ENCODE measurements at regions not wholly inside any gene's neighbourhood (a gene's known extent, or its start where the extent isn't known, plus 50 kb on each side); places are given as distances from the start of the nearest gene placed in this dataset.

DNA sequence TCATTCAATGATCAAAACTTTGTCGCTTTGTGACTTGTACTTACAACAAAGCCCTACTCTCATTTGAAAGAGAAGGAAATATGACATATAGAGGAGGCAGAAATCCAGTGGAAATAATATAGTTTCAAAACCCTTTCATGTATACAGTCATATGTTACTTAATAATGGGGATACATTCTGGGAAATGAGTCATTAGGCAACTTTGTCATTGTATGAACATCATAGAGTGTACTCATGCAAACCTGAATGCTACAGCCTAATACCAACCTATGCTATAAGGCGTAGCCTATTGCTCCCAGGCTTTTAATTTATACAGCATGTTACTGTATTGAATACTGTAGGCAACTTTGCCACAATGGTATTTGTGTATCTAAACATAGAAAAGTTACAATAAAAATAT, 69.0 kb upstream of the SMC2 start:
- Histone ChIP-seq H3K36me3 (ENCODE audit: control insufficient read depth, insufficient read depth, low read length) (no peaks in the 10 kb centered on the region), H3K9me3 (no peaks in the 10 kb centered on the region), H3K4me1 (no peaks in the 10 kb centered on the region), H3K4me3 (ENCODE audit: low read depth, low read length) (no peak overlapping the region), H3K27me3 (replicated peaks; ENCODE audit: control insufficient read depth, insufficient read depth, low read length) (no peaks in the 10 kb centered on the region)
- Mint-ChIP-seq H3K27me3 (ENCODE audit: insufficient read depth, unreplicated experiment) (peaks cover 11% of the 10 kb centered on the region), H3K27ac (ENCODE audit: unreplicated experiment) (no peak overlapping the region), H3K4me1 (ENCODE audit: low read depth, unreplicated experiment) (no peaks in the 10 kb centered on the region), H3K9me3 (ENCODE audit: unreplicated experiment) (no peaks in the 10 kb centered on the region), H3K36me3 (ENCODE audit: insufficient read depth, unreplicated experiment) (no peaks in the 10 kb centered on the region), H3K4me3 (ENCODE audit: unreplicated experiment) (no peak overlapping the region)
- intact Hi-C loops (cut with micrococcal nuclease; ENCODE audit: unreplicated experiment) = no loop called here
- POLR2A ChIA-PET = no interaction called here
- TF ChIP-seq, protein P1, sequence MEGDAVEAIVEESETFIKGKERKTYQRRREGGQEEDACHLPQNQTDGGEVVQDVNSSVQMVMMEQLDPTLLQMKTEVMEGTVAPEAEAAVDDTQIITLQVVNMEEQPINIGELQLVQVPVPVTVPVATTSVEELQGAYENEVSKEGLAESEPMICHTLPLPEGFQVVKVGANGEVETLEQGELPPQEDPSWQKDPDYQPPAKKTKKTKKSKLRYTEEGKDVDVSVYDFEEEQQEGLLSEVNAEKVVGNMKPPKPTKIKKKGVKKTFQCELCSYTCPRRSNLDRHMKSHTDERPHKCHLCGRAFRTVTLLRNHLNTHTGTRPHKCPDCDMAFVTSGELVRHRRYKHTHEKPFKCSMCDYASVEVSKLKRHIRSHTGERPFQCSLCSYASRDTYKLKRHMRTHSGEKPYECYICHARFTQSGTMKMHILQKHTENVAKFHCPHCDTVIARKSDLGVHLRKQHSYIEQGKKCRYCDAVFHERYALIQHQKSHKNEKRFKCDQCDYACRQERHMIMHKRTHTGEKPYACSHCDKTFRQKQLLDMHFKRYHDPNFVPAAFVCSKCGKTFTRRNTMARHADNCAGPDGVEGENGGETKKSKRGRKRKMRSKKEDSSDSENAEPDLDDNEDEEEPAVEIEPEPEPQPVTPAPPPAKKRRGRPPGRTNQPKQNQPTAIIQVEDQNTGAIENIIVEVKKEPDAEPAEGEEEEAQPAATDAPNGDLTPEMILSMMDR (IDR thresholded peaks at IDR 0.05; ENCODE audit: insufficient read depth in 1 of 2, low read depth in 1 of 2, low read length in 1 of 2, severe bottlenecking in 1 of 2, unreplicated experiment in 1 of 2) = no peak
- CTCF ChIA-PET = no interaction called here
- BruUV-seq (replicated peaks) = no TSS peak
- no peak for DNase-seq

DNA sequence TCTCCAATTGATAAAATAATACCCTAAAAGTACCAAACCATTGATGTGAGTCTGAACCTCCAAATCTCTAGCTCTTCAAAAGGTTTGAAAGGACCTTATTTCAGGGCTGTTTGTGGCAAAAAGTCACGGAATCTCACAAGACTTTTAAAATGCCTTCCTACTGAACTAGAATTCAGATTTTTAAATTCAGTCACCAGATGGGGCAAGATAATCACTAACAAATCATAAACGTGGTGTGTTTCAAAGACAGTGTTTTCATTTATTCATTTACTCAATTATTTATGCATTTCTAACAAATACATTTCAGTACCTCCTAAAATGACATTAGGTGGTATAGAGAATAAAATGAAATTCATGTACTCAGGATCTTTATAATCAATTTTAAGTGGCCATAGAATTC, 68.2 kb upstream of the SMC2 start:
- Histone ChIP-seq H3K9me3 (no peaks in the 10 kb centered on the region), H3K4me3 (ENCODE audit: low read depth, low read length) (no peak overlapping the region), H3K4me1 (no peaks in the 10 kb centered on the region), H3K36me3 (ENCODE audit: control insufficient read depth, insufficient read depth, low read length) (no peaks in the 10 kb centered on the region), H3K27me3 (replicated peaks; ENCODE audit: control insufficient read depth, insufficient read depth, low read length) (no peaks in the 10 kb centered on the region)
- Mint-ChIP-seq H3K36me3 (ENCODE audit: insufficient read depth, unreplicated experiment) (no peaks in the 10 kb centered on the region), H3K9me3 (ENCODE audit: unreplicated experiment) (no peaks in the 10 kb centered on the region), H3K4me3 (ENCODE audit: unreplicated experiment) (no peak overlapping the region), H3K4me1 (ENCODE audit: low read depth, unreplicated experiment) (no peaks in the 10 kb centered on the region), H3K27me3 (ENCODE audit: insufficient read depth, unreplicated experiment) (peaks cover 11% of the 10 kb centered on the region), H3K27ac (ENCODE audit: unreplicated experiment) (no peak overlapping the region)
- TF ChIP-seq, protein P1 (IDR thresholded peaks at IDR 0.05; ENCODE audit: insufficient read depth in 1 of 2, low read depth in 1 of 2, low read length in 1 of 2, severe bottlenecking in 1 of 2, unreplicated experiment in 1 of 2) = no peak
- ChIA-PET CTCF (no interaction called here), POLR2A (no interaction called here)
- DNase-seq = no peak
- intact Hi-C loops (cut with micrococcal nuclease; ENCODE audit: unreplicated experiment) = loop anchor here (1.0 kb wide), 1 partner anchor 360 kb away; no protein-coding TSS in a partner anchor
- BruUV-seq (replicated peaks) = no TSS peak

DNA sequence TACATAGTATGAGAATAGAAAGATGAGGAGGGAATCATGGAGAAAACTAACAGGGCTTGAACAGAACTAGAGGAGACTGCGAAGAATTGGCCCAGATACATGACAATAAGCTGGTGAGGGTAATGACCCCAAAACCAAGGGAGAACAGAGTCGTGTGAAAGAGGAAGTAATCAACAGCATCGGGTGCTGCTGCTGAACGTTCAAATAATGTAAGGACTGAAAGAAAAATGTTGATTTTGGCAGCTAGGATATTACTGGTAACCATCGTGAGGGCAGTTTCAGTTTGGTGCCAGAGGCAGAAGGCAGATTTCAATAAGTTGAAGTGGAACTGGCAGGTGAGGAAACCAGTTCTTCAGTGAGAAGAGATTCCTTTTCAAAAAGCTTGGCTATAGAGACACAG, 66.8 kb upstream of the SMC2 start:
- BruUV-seq (replicated peaks) = no TSS peak
- no peaks in the 10 kb centered on the region for H3K9me3 ChIP-seq
- intact Hi-C loops (cut with micrococcal nuclease; ENCODE audit: unreplicated experiment) = no loop called here
- Mint-ChIP-seq H3K4me3 (ENCODE audit: unreplicated experiment) (no peak overlapping the region), H3K27me3 (ENCODE audit: insufficient read depth, unreplicated experiment) (peaks cover 11% of the 10 kb centered on the region), H3K27ac (ENCODE audit: unreplicated experiment) (no peak overlapping the region), H3K36me3 (ENCODE audit: insufficient read depth, unreplicated experiment) (no peaks in the 10 kb centered on the region), H3K4me1 (ENCODE audit: low read depth, unreplicated experiment) (no peaks in the 10 kb centered on the region), H3K9me3 (ENCODE audit: unreplicated experiment) (no peaks in the 10 kb centered on the region)
- H3K27me3 ChIP-seq (replicated peaks; ENCODE audit: control insufficient read depth, insufficient read depth, low read length) = no peaks in the 10 kb centered on the region
- no peaks in the 10 kb centered on the region for H3K4me1 ChIP-seq
- ChIA-PET POLR2A (no interaction called here), CTCF (no interaction called here)
- no peaks in the 10 kb centered on the region for H3K36me3 ChIP-seq (ENCODE audit: control insufficient read depth, insufficient read depth, low read length)
- TF ChIP-seq, protein P1 (IDR thresholded peaks at IDR 0.05; ENCODE audit: insufficient read depth in 1 of 2, low read depth in 1 of 2, low read length in 1 of 2, severe bottlenecking in 1 of 2, unreplicated experiment in 1 of 2) = no peak
- no peak overlapping the region for H3K4me3 ChIP-seq (ENCODE audit: low read depth, low read length)
- no peak for DNase-seq

All from Caco-2 (cell line).